ENCODE measurements at regions not wholly inside any gene's neighbourhood (a gene's known extent, or its start where the extent isn't known, plus 50 kb on each side); places are given as distances from the start of the nearest gene placed in this dataset.

DNA sequence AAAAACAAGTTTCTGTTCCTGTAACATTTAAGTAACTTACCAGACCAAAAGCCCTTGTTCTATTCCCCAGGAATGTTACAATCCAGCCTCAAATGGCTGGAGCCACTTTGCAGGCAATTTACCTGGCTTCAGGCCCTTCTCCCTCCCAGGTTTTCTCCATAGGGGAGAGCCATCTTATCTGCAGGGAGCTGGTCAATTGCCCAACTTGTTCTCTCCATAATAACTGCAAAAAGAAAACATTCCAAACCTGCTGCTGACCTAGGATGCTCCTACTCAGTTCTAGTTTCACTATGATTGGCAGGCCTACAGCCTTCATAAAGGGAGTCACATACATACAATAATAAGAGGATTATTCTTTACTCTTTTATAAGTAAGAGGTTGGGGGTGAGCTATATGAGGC is 670.7 kb downstream of the PCDH7 start:
- ChIA-PET POLR2A (no interaction called here), CTCF (no interaction called here)
- Histone ChIP-seq H3K27me3 (ENCODE audit: control insufficient read depth in 1 of 2, insufficient read depth in 2 of 2, low read length in 2 of 2) (no peaks in the 10 kb centered on the region), H3K4me3 (ENCODE audit: low read length) (no peak overlapping the region), H3K27ac (ENCODE audit: low read depth in 1 of 2, low read length in 2 of 2) (no peak overlapping the region), H3K36me3 (ENCODE audit: insufficient read depth, low read length) (no peaks in the 10 kb centered on the region), H3K4me1 (ENCODE audit: insufficient read depth, low read length) (no peaks in the 10 kb centered on the region), H3K9me3 (ENCODE audit: control insufficient read depth in 1 of 2, insufficient read depth in 1 of 2, low read length in 2 of 2) (peaks cover 0 to 8% of the 10 kb centered on the region in 2 experiments)
- DNase-seq (no peak), ATAC-seq (ENCODE audit: poor library complexity) (no peak)
- TF ChIP-seq CTCF (IDR thresholded peaks at IDR 0.05), result no peak
- Mint-ChIP-seq H3K9me3 (no peaks in the 10 kb centered on the region), H3K4me1 (ENCODE audit: low read depth) (no peaks in the 10 kb centered on the region), H3K27ac (no peak overlapping the region), H3K27me3 (no peaks in the 10 kb centered on the region), H3K36me3 (ENCODE audit: low read depth) (no peaks in the 10 kb centered on the region), H3K4me3 (no peak overlapping the region)
- intact Hi-C loops (cut with DNase I, micrococcal nuclease), result no loop called here

- Histone ChIP-seq H3K27me3 (ENCODE audit: control insufficient read depth in 1 of 2, insufficient read depth in 2 of 2, low read length in 2 of 2) (no peaks in the 10 kb centered on the region), H3K27ac (ENCODE audit: low read depth in 1 of 2, low read length in 2 of 2) (no peak overlapping the region), H3K9me3 (ENCODE audit: control insufficient read depth in 1 of 2, insufficient read depth in 1 of 2, low read length in 2 of 2) (peaks cover 0 to 14% of the 10 kb centered on the region in 2 experiments), H3K4me3 (ENCODE audit: low read length) (no peak overlapping the region), H3K36me3 (ENCODE audit: insufficient read depth, low read length) (no peaks in the 10 kb centered on the region), H3K4me1 (ENCODE audit: insufficient read depth, low read length) (no peaks in the 10 kb centered on the region)
- H3K4me1 Mint-ChIP-seq (ENCODE audit: low read depth), result no peaks in the 10 kb centered on the region
- intact Hi-C loops (cut with DNase I, micrococcal nuclease), result no loop called here
- TF ChIP-seq CTCF (IDR thresholded peaks at IDR 0.05), result no peak
- H3K9me3 Mint-ChIP-seq, result peaks cover 1% of the 10 kb centered on the region
- CTCF ChIA-PET, result no interaction called here
- DNase-seq (no peak), ATAC-seq (ENCODE audit: poor library complexity) (no peak)
- H3K27ac Mint-ChIP-seq, result no peak overlapping the region
- POLR2A ChIA-PET, result no interaction called here
- no peaks in the 10 kb centered on the region for H3K36me3 Mint-ChIP-seq (ENCODE audit: low read depth)
- no peaks in the 10 kb centered on the region for H3K27me3 Mint-ChIP-seq
- H3K4me3 Mint-ChIP-seq, result no peak overlapping the region
Measured at GRCh38 chr4:31391976-31392375, 671.8 kb downstream of the PCDH7 start.

DNA sequence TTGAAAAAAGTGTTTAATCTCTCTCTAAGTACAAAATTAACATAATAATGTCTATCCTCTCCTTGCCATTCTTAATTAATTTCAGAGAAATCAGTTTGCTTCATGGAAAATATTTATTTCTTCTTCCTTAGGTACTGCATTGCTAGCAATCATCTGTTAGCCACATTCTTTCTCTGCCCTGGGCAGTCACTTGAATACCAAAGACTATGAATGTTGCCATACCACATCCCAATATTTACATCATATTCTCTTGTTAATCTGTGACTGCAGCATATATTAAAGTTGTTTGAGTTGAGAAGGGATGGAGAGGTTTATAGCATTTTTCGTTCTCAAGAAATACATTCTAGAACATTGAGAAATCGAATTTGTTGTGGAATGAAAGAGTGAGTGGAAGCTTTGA is 672.8 kb downstream of the PCDH7 start:
- no peak for DNase-seq
- intact Hi-C loops (cut with DNase I, micrococcal nuclease), result no loop called here

More for the DNA sequence above, 672.8 kb downstream of the PCDH7 start:
- Mint-ChIP-seq H3K27me3 (no peaks in the 10 kb centered on the region), H3K4me1 (ENCODE audit: low read depth) (no peaks in the 10 kb centered on the region), H3K9me3 (peaks cover 5% of the 10 kb centered on the region), H3K36me3 (ENCODE audit: low read depth) (no peaks in the 10 kb centered on the region), H3K4me3 (no peak overlapping the region), H3K27ac (no peak overlapping the region)
- no peak overlapping the region for H3K27ac ChIP-seq (ENCODE audit: low read depth in 1 of 2, low read length in 2 of 2)
- H3K4me1 ChIP-seq (ENCODE audit: insufficient read depth, low read length), result no peaks in the 10 kb centered on the region
- no peak overlapping the region for H3K4me3 ChIP-seq (ENCODE audit: low read length)
- H3K9me3 ChIP-seq (ENCODE audit: control insufficient read depth in 1 of 2, insufficient read depth in 1 of 2, low read length in 2 of 2), result peaks cover 0 to 14% of the 10 kb centered on the region in 2 experiments
- H3K27me3 ChIP-seq (ENCODE audit: control insufficient read depth in 1 of 2, insufficient read depth in 2 of 2, low read length in 2 of 2), result no peaks in the 10 kb centered on the region
- POLR2A ChIA-PET, result no interaction called here
- CTCF ChIA-PET, result no interaction called here
- TF ChIP-seq CTCF (IDR thresholded peaks at IDR 0.05), result no peak
- ATAC-seq (ENCODE audit: poor library complexity), result no peak
- H3K36me3 ChIP-seq (ENCODE audit: insufficient read depth, low read length), result no peaks in the 10 kb centered on the region
